Smooth muscle cell (in vitro differentiated cells): ENCODE measurements at regions not wholly inside any gene's neighbourhood (a gene's known extent, or its start where the extent isn't known, plus 50 kb on each side); places are given as distances from the start of the nearest gene placed in this dataset.

Experiments used
- DNase-seq: peaks from one replicate; lab custom pipeline; 2025; ENCODE audit not compliant: unreplicated experiment; lab: John Stamatoyannopoulos, UW
- H2AFZ ChIP-seq: fragments of 200-600 bp; sonication (generic); 2 replicates; pipeline ENCODE4 v1.6.0; 2016; ENCODE audit warnings: antibody characterized with exemption, low read depth, mild to moderate bottlenecking
- H3F3A ChIP-seq: fragments of 200-600 bp; sonication (generic); 2 replicates; pipeline ENCODE4 v1.6.0; 2017; ENCODE audit warnings: antibody characterized with exemption, low read depth
- H3K27ac ChIP-seq: fragments of 200-600 bp; sonication (generic); 2 replicates; pipeline ENCODE4 v1.5.1; 2016; ENCODE audit warnings: low read depth, mild to moderate bottlenecking
- H3K27me3 ChIP-seq: fragments of 200-600 bp; sonication (generic); 2 replicates; pipeline ENCODE4 v1.6.1; 2016; ENCODE audit warnings: low read depth, mild to moderate bottlenecking
- H3K36me3 ChIP-seq: fragments of 200-600 bp; sonication (generic); 2 replicates; pipeline ENCODE4 v1.5.1; 2016; ENCODE audit warnings: low read depth
- H3K4me1 ChIP-seq: fragments of 200-600 bp; sonication (generic); 2 replicates; pipeline ENCODE4 v1.5.1; 2016; ENCODE audit warnings: low read depth
- H3K4me2 ChIP-seq: fragments of 200-600 bp; sonication (generic); 2 replicates; pipeline ENCODE4 v1.6.0; 2016; ENCODE audit warnings: mild to moderate bottlenecking
- H3K4me3 ChIP-seq: fragments of 200-600 bp; sonication (generic); 2 replicates; pipeline ENCODE4 v1.5.1; 2016; ENCODE audit warnings: mild to moderate bottlenecking
- H3K79me2 ChIP-seq: fragments of 200-600 bp; sonication (generic); 2 replicates; pipeline ENCODE4 v1.6.0; 2016; ENCODE audit warnings: low read depth, mild to moderate bottlenecking
- H3K9ac ChIP-seq: fragments of 200-600 bp; sonication (generic); 2 replicates; pipeline ENCODE4 v1.6.0; 2016; ENCODE audit warnings: low read depth
- H3K9me3 ChIP-seq: fragments of 200-600 bp; sonication (generic); replicated peaks from 2 replicates; pipeline ENCODE4 v1.5.1; 2016; ENCODE audit warnings: low read depth
- H4K20me1 ChIP-seq: fragments of 200-600 bp; sonication (generic); 2 replicates; pipeline ENCODE4 v1.6.0; 2016; ENCODE audit warnings: low read depth
- WGBS: methylation state at CpG from one replicate; pipeline ENCODE4 v1.1.7; 2016; ENCODE audit warnings: low lambda C conversion rate; 5-methylcytosine and 5-hydroxymethylcytosine counted together
- TF ChIP-seq, protein P1 (sequence below): fragments of 200-600 bp; sonication (generic); IDR thresholded peaks from 2 replicates; pipeline ENCODE4 v1.5.1; 2017; ENCODE audit warnings: borderline replicate concordance, mild to moderate bottlenecking, antibody characterized with exemption; ENCODE audit not compliant: insufficient read depth, poor library complexity, severe bottlenecking

- no peaks in the 10 kb centered on the region for H3K9me3 ChIP-seq
- no peak overlapping the region for H2AFZ ChIP-seq
- H3K4me3 ChIP-seq = no peak overlapping the region
- no peaks in the 10 kb centered on the region for H4K20me1 ChIP-seq
- DNase-seq = no peak
- no peaks in the 10 kb centered on the region for H3K79me2 ChIP-seq
- H3K36me3 ChIP-seq = no peaks in the 10 kb centered on the region
- TF ChIP-seq, protein P1, sequence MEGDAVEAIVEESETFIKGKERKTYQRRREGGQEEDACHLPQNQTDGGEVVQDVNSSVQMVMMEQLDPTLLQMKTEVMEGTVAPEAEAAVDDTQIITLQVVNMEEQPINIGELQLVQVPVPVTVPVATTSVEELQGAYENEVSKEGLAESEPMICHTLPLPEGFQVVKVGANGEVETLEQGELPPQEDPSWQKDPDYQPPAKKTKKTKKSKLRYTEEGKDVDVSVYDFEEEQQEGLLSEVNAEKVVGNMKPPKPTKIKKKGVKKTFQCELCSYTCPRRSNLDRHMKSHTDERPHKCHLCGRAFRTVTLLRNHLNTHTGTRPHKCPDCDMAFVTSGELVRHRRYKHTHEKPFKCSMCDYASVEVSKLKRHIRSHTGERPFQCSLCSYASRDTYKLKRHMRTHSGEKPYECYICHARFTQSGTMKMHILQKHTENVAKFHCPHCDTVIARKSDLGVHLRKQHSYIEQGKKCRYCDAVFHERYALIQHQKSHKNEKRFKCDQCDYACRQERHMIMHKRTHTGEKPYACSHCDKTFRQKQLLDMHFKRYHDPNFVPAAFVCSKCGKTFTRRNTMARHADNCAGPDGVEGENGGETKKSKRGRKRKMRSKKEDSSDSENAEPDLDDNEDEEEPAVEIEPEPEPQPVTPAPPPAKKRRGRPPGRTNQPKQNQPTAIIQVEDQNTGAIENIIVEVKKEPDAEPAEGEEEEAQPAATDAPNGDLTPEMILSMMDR = no peak
- no peaks in the 10 kb centered on the region for H3K27me3 ChIP-seq
- H3K9ac ChIP-seq = no peak overlapping the region
- 85% methylated on average over 4 of the region's 4 CpGs for WGBS
- no peaks in the 10 kb centered on the region for H3F3A ChIP-seq
- H3K27ac ChIP-seq = no peak overlapping the region
- H3K4me2 ChIP-seq = no peak overlapping the region
- no peaks in the 10 kb centered on the region for H3K4me1 ChIP-seq
These were observed 102.7 kb upstream of the C7orf33 start for GRCh38 chr7:148487912-148488311.

GRCh38 chr7:148489678-148490077 lies 100.9 kb upstream of the C7orf33 start:
- Histone ChIP-seq H3K9me3 (no peaks in the 10 kb centered on the region), H3K4me2 (no peak overlapping the region), H3K9ac (no peak overlapping the region), H3K4me1 (no peaks in the 10 kb centered on the region), H3K36me3 (no peaks in the 10 kb centered on the region), H3F3A (no peaks in the 10 kb centered on the region), H2AFZ (no peak overlapping the region), H4K20me1 (no peaks in the 10 kb centered on the region), H3K27ac (no peak overlapping the region), H3K79me2 (no peaks in the 10 kb centered on the region), H3K27me3 (no peaks in the 10 kb centered on the region), H3K4me3 (no peak overlapping the region)
- TF ChIP-seq, protein P1 = no peak
- 87% methylated on average over 6 of the region's 6 CpGs for WGBS
- no peak for DNase-seq

GRCh38 chr7:148492157-148492860 lies 98.3 kb upstream of the C7orf33 start:
- no peak overlapping the region for H3K4me3 ChIP-seq
- DNase-seq = no peak
- H3K9ac ChIP-seq = no peak overlapping the region
- no peaks in the 10 kb centered on the region for H3K27me3 ChIP-seq
- no peak overlapping the region for H3K4me2 ChIP-seq
- TF ChIP-seq, protein P1 = no peak
- 96% methylated on average over 3 of the region's 3 CpGs for WGBS
- no peaks in the 10 kb centered on the region for H4K20me1 ChIP-seq
- H3K79me2 ChIP-seq = no peaks in the 10 kb centered on the region
- no peaks in the 10 kb centered on the region for H3F3A ChIP-seq
- H3K9me3 ChIP-seq = no peaks in the 10 kb centered on the region
- H3K36me3 ChIP-seq = no peaks in the 10 kb centered on the region
- H3K4me1 ChIP-seq = no peaks in the 10 kb centered on the region
- no peak overlapping the region for H2AFZ ChIP-seq
- no peak overlapping the region for H3K27ac ChIP-seq

DNA sequence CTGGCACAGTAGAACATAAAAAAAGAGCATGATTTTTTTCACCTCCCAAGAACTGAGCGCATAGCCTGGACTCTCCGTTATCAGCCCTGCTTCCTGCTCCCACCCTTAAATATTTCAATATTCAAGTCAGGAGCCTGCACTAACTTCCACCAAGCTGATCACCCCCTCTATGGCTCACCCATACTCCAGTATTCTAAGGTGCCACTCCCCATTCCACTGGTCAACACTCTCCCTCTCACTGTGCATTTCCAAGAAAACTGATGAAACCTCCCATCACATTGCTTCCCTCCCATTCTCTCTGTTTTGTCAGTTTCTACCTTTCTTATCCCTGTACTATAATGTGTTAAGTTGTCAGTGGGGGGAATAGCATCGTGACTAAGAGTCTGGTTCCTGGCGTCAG lies 95.0 kb upstream of the C7orf33 start:
- Histone ChIP-seq H3F3A (no peaks in the 10 kb centered on the region), H3K4me2 (no peak overlapping the region), H3K9ac (no peak overlapping the region), H3K4me3 (no peak overlapping the region), H3K27me3 (no peaks in the 10 kb centered on the region), H3K9me3 (no peaks in the 10 kb centered on the region), H2AFZ (no peak overlapping the region), H3K79me2 (no peaks in the 10 kb centered on the region), H3K4me1 (no peaks in the 10 kb centered on the region), H4K20me1 (no peaks in the 10 kb centered on the region), H3K27ac (no peak overlapping the region), H3K36me3 (no peaks in the 10 kb centered on the region)
- 83% methylated on average over 4 of the region's 4 CpGs for WGBS
- TF ChIP-seq, protein P1 = no peak
- DNase-seq = no peak
